CD14-positive monocyte (primary cell): ENCODE measurements at regions not wholly inside any gene's neighbourhood (a gene's known extent, or its start where the extent isn't known, plus 50 kb on each side); places are given as distances from the start of the nearest gene placed in this dataset.

Source experiments
- DNase-seq, 3 donors: peaks; one replicate each; pipeline ENCODE4 v3.0.0-alpha.2; 2011 to 2022
- H2AFZ ChIP-seq: 2 replicates; pipeline ENCODE4 v1.6.0; 2012; ENCODE audit warnings: mild to moderate bottlenecking, low read depth, low read length, inconsistent platforms; ENCODE audit not compliant: insufficient read depth, poor library complexity, severe bottlenecking
- H3K27ac ChIP-seq, 2 donors: 1 replicate in 1 of 2; 2 replicates in 1 of 2; pipeline ENCODE4 v1.5.1; 2012 to 2013; ENCODE audit warnings: low read length in 2 of 2, control low read depth in 1 of 2, inconsistent platforms in 1 of 2, low read depth in 1 of 2, mild to moderate bottlenecking in 1 of 2
- H3K27me3 ChIP-seq, 2 donors: one replicate each; pipeline versions ENCODE4 v1.6.0 to v1.6.1; 2011 to 2013; ENCODE audit warnings: low read length in 2 of 2; ENCODE audit not compliant: control insufficient read depth in 2 of 2, insufficient read depth in 2 of 2
- H3K36me3 ChIP-seq, 2 donors: replicated peaks in 1 of 2; 1 replicate in 1 of 2; 2 replicates in 1 of 2; pipeline versions ENCODE4 v1.5.1 to v1.6.1; 2012 to 2013; ENCODE audit warnings: low read length in 2 of 2, control low read depth in 1 of 2, inconsistent platforms in 1 of 2, mild to moderate bottlenecking in 1 of 2; ENCODE audit not compliant: insufficient read depth in 2 of 2, control insufficient read depth in 1 of 2
- H3K4me1 ChIP-seq, 2 donors: 1 replicate in 1 of 2; 2 replicates in 1 of 2; pipeline versions ENCODE4 v1.5.1 to v1.6.1; 2012 to 2013; ENCODE audit warnings: low read length in 2 of 2, control low read depth in 1 of 2, inconsistent platforms in 1 of 2, mild to moderate bottlenecking in 1 of 2, moderate library complexity in 1 of 2; ENCODE audit not compliant: insufficient read depth in 2 of 2, control insufficient read depth in 1 of 2
- H3K4me2 ChIP-seq: replicated peaks from 2 replicates; pipeline ENCODE3; 2012; ENCODE audit warnings: low read length, moderate library complexity, mild to moderate bottlenecking; ENCODE audit not compliant: poor library complexity, severe bottlenecking; ENCODE audit errors: extremely low read depth
- H3K4me3 ChIP-seq, 3 experiments: fragments of 200-600 bp in 1 of 3; sonication (generic) in 1 of 3; replicated peaks in 1 of 3; 1 replicate in 2 of 3; 2 replicates in 1 of 3; pipeline ENCODE4 v1.5.1; 2011 to 2013; ENCODE audit warnings: low read length in 3 of 3, mild to moderate bottlenecking in 3 of 3, control low read depth in 2 of 3, low read depth in 2 of 3, inconsistent platforms in 1 of 3, moderate library complexity in 1 of 3
- H3K79me2 ChIP-seq: 2 replicates; pipeline ENCODE4 v1.6.0; 2012; ENCODE audit warnings: mild to moderate bottlenecking, control low read depth, inconsistent platforms, low read length, moderate library complexity; ENCODE audit not compliant: insufficient read depth
- H3K9ac ChIP-seq: 2 replicates; pipeline ENCODE4 v1.6.0; 2017; ENCODE audit warnings: low read length, mild to moderate bottlenecking; ENCODE audit not compliant: insufficient read depth, poor library complexity, severe bottlenecking
- H3K9me3 ChIP-seq, 2 donors: replicated peaks in 1 of 2; 1 replicate in 1 of 2; 2 replicates in 1 of 2; pipeline versions ENCODE4 v1.5.1 to v1.6.1; 2012 to 2013; ENCODE audit warnings: low read length in 2 of 2, control low read depth in 1 of 2; ENCODE audit not compliant: control insufficient read depth in 1 of 2, insufficient read depth in 1 of 2
- H4K20me1 ChIP-seq: 2 replicates; pipeline ENCODE4 v1.6.0; 2012; ENCODE audit warnings: mild to moderate bottlenecking, low read length, control low read depth, moderate library complexity; ENCODE audit not compliant: insufficient read depth
- H3K27ac Mint-ChIP-seq, 7 donors: one replicate each; pipeline ENCODE4 v1.8.0; 2020; ENCODE audit warnings: mild to moderate bottlenecking in 7 of 7, mixed read lengths in 7 of 7, moderate library complexity in 6 of 7, inconsistent platforms in 2 of 7
- H3K27me3 Mint-ChIP-seq, 3 donors: one replicate each; pipeline ENCODE4 v1.8.0; 2021 to 2022; ENCODE audit warnings: low read depth in 3 of 3, mild to moderate bottlenecking in 3 of 3, mixed read lengths in 3 of 3, moderate library complexity in 3 of 3, inconsistent platforms in 1 of 3
- H3K36me3 Mint-ChIP-seq, 2 donors: one replicate each; pipeline ENCODE4 v1.8.0; 2020; ENCODE audit warnings: mixed read lengths in 2 of 2, inconsistent platforms in 1 of 2, mild to moderate bottlenecking in 1 of 2
- H3K4me1 Mint-ChIP-seq: one replicate; pipeline ENCODE4 v1.8.0; 2020; ENCODE audit warnings: mild to moderate bottlenecking, mixed read lengths
- H3K4me3 Mint-ChIP-seq, 2 donors: one replicate each; pipeline ENCODE4 v1.8.0; 2020; ENCODE audit warnings: mild to moderate bottlenecking in 2 of 2, mixed read lengths in 2 of 2, moderate library complexity in 1 of 2
- H3K9me3 Mint-ChIP-seq, 7 donors: one replicate each; pipeline ENCODE4 v1.8.0; 2020 to 2022; ENCODE audit warnings: mixed read lengths in 7 of 7, mild to moderate bottlenecking in 6 of 7, moderate library complexity in 6 of 7, inconsistent platforms in 2 of 7
- CTCF ChIP-seq: fragments of 200-600 bp; IDR thresholded peaks from one replicate; pipeline ENCODE4 v1.8.0; 2022; ENCODE audit warnings: antibody characterized with exemption, mild to moderate bottlenecking
- WGBS: methylation state at CpG from one replicate; pipeline ENCODE4 v1.1.5; 2013; ENCODE audit warnings: missing lambda C conversion rate; ENCODE audit not compliant: insufficient coverage; 5-methylcytosine and 5-hydroxymethylcytosine counted together
- intact Hi-C, 2 donors: fragments of 100-400 bp; cut with micrococcal nuclease; formaldehyde crosslinking; loops; one replicate each; pipeline versions ENCODE4 v1.15.0 to v1.15.1; 2023

- Histone ChIP-seq H3K27ac (no peak overlapping the region), H4K20me1 (no peaks in the 10 kb centered on the region), H3K36me3 (no peaks in the 10 kb centered on the region), H3K27me3 (no peaks in the 10 kb centered on the region), H3K9me3 (no peaks in the 10 kb centered on the region), H3K79me2 (no peaks in the 10 kb centered on the region), H3K9ac (no peak overlapping the region), H3K4me3 (no peak overlapping the region), H3K4me1 (peaks cover 0 to 30% of the 10 kb centered on the region in 2 donors), H3K4me2 (no peak overlapping the region), H2AFZ (no peak overlapping the region)
- DNase-seq: no peak
- intact Hi-C loops: no loop called here
- peaks cover 32% of the 10 kb centered on the region for H3K4me1 Mint-ChIP-seq
- H3K27me3 Mint-ChIP-seq: peaks cover 2 to 5% (median 4%) of the 10 kb centered on the region in 3 donors
- no CpG with 5 or more reads among the region's 7 CpGs for WGBS
- peaks cover 0 to 4% of the 10 kb centered on the region in 2 donors for H3K36me3 Mint-ChIP-seq
- peaks cover 0 to 3% (median 0%) of the 10 kb centered on the region in 7 donors for H3K9me3 Mint-ChIP-seq
- H3K27ac Mint-ChIP-seq: no peak overlapping the region
- TF ChIP-seq CTCF: no peak
- no peak overlapping the region for H3K4me3 Mint-ChIP-seq
These were observed 94.1 kb upstream of the BOD1 start for GRCh38 chr5:173710528-173710927.

- H3K4me1 ChIP-seq: peaks cover 0 to 38% of the 10 kb centered on the region in 2 donors
These were observed 95.0 kb upstream of the BOD1 start for GRCh38 chr5:173711466-173711865.

More at GRCh38 chr5:173711466-173711865, 95.0 kb upstream of the BOD1 start:
- Mint-ChIP-seq H3K9me3 (peaks cover 0 to 3% (median 0%) of the 10 kb centered on the region in 7 donors), H3K36me3 (peaks cover 0 to 4% of the 10 kb centered on the region in 2 donors), H3K4me1 (peaks cover 35% of the 10 kb centered on the region), H3K27ac (no peak overlapping the region), H3K4me3 (no peak overlapping the region), H3K27me3 (peaks cover 2 to 5% (median 4%) of the 10 kb centered on the region in 3 donors)
- H3K9ac ChIP-seq: no peak overlapping the region
- no peaks in the 10 kb centered on the region for H3K36me3 ChIP-seq
- no peaks in the 10 kb centered on the region for H3K79me2 ChIP-seq
- H4K20me1 ChIP-seq: no peaks in the 10 kb centered on the region
- H3K9me3 ChIP-seq: no peaks in the 10 kb centered on the region
- DNase-seq: no peak
- no peak overlapping the region for H2AFZ ChIP-seq
- no peak overlapping the region for H3K4me2 ChIP-seq
- no peak for TF ChIP-seq CTCF
- H3K27ac ChIP-seq: no peak overlapping the region
- 92% methylated on average over 2 of the region's 2 CpGs for WGBS
- intact Hi-C loops: no loop called here
- H3K27me3 ChIP-seq: no peaks in the 10 kb centered on the region
- no peak overlapping the region for H3K4me3 ChIP-seq
